IPS-NIHi7 (cell line): ENCODE measurements at regions not wholly inside any gene's neighbourhood (a gene's known extent, or its start where the extent isn't known, plus 50 kb on each side); places are given as distances from the start of the nearest gene placed in this dataset.

Experiments used
- DNase-seq: peaks from one replicate; pipeline ENCODE4 v3.0.0; 2012; ENCODE audit warnings: mixed read lengths; ENCODE audit errors: extremely low spot score

DNA sequence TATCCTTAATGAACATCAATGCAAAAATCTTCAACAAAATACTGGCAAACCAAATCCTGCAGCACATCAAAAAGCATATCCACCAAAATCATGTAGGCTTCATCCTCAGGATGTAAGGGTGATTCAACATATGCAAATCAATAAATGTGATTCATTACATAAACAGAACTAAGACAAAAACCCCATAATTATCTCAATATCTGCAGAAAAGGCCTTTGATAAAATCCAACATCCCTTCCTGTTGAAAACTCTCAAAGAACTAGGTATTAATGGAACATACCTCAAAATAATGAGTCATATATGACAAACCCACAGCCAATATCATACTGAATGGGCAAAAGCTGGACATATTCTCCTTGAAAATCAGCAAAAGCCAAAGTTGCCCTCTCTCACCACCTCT lies 54.6 kb upstream of the DEPDC1 start:
- DNase-seq, result no peak

DNA sequence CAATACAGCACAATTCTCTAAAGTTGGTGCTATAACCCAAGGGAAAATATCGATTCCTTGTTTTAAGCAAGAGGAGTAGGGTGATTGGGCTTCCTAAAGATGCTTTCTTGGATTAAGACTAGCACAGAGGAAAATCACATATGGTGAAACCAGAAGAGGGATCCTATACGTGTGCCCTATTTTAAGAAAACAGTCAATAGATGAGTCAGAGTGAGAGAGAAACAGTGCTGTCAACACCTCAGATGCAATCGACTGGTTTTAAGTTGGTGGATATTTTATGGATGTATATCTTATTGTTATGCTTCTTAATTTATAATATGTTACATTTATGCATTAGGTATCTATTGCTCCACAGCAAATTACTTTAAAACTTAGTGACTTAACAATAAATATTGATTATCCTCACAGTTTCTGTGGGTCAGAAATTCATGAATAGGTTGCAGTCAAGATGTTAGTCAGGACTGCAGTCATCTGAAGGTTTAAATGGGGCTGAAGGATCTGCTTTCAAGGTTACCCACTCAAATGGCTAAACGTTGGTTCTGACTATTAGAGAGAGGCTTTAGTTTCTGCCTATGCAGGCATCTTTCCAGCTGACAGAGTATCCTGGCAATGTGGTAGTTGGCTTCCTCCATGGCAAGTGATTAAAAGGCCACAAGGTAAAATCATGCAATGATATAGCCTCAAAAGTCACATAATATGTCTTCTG lies 61.6 kb upstream of the DEPDC1 start:
- DNase-seq, result no peak

DNA sequence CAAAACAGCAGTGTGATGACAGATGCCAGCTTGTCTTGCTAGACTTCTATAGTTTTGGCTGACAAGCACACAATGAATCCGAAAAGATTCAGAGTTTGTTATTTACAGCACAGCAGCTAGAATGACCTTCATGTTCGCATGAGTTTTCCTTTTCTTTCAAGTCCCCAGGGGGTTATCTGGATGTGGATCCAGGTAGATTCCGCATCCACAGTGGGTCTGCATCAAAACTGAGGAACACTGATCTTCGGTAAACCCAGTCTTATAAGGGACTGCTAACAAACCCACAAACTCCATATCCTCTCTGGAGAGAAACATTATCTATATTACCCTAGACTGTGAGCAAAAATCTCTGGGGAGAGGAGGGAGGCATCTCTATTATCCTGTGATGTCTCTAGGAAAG lies 69.0 kb upstream of the DEPDC1 start:
- DNase-seq, result no peak

DNA sequence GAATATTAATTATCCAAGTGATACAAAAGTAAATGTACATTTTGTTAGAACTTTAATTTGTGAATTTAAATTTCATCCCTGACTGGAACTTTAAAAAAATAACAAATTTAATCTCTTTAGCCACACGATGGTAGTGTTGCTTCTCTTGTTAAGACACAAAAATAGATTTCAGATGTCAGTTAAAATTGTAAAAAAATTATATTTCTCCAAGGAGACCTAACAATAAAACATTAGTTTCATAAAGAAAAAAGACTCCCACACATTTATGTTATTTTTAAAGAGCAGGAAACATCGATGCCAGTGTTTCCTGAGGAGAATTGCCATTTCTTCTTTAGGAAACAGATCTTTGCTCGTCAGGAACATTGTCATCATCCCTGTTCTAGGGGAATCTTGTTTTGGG lies 74.0 kb upstream of the DEPDC1 start:
- DNase-seq, result no peak

DNA sequence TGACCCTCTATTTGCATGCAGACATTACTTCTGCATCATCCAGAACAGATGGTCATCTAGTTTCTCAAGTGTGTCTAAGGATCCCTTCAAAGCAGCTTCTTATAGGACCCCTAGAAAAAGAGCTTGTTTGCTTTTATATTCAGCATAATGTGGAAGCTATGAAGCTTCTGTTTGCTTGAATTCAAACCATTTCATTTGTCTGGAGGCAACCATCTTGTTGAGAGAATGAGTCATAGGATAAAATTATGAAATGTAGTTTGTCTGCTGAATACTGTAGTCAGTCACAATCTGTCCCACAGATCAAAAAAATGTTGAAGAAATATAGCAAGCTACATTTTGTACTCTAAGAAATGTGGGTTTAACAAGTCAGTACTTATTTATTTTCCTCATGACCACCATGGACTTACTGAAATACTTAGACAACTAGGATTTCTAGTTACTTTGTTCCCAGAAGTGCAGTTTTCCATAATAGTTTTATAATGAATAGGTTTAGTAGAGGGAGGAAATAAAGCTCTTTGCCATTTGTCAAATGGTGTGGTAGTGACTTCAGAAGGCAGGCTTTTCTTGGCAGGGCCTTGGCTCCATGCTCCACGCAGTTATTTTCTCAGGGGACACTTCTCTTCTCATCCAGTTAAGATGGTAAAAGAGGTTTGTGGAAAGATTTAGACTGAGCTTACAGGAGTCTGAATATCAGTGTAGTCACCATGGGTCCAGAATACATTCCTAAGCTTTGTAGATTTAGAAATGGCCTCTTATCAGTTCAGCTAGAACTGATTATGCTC lies 74.8 kb upstream of the DEPDC1 start:
- DNase-seq, result no peak

DNA sequence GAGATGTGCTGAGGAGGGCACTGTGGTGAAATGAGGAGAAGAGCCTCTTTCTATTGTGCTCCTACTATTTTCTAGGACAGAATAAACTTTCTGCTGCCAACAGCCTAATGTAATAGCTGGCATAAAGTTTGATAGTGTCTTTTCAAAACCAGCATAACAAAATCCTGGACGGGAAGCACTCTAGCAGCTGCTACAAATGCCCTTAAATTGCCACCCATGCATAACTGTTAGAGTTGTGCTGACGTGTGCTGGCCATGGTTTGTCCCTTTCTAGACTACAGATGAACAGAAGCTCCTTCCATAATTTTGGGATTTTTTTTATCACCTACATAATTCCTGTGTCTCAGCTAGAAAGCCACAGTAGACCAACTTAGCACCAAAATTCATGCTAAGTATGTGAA lies 88.5 kb upstream of the DEPDC1 start:
- DNase-seq, result no peak

DNA sequence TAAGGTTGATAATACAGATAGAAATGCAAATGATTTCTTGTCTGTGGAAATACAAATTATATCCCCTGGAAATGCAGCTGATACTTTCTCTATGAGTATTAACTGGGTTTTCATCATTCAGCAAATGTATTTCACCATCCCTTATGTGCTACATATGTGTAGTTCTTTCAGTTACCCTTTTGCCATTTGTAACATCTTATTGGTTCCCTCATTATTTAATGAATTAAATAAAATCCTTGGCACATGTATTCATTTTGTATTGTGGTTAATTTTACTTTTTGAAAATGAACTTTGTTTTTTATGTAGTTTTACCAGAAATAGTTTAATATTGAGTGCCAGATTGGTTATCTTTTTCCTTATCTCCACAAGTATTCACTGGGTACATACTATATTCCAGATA lies 89.9 kb upstream of the DEPDC1 start:
- no peak for DNase-seq

DNA sequence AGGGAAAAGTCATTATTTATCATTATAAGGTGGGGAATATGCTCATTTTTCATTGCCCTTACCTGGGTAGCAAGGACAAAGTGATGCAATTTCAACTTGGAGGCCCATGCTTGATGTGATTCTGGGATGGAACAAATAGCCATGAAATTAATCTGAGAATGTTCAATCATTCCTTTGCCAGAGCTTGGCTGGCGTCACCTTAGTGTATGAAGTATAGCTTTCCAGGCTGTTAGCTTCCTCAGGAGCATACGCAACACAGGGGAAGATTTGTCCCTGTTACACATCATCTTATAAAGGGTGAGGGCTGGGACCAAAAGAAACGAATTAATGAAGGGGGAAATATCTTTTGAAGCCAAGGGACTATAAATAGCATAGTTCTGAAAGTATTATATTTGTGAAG lies 91.4 kb upstream of the DEPDC1 start:
- DNase-seq, result no peak

DNA sequence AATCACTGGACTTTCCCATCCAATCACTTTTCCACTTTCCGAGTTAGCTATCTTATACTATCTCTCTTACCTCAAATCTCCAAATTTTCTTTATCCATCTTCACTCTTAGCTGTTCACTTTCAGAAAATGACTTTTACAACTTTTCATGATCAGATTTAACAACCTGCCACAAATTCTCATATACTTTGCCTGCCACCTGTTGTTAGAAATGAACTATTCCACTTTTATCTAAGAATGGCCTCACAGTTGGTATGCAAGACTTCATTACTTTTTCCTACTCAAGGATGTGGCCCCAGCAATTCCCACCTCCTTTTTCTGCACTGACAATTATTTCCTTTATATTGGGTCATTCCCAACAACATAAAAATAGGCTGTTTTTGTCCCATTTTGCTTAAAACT lies 93.6 kb upstream of the DEPDC1 start:
- DNase-seq, result no peak

DNA sequence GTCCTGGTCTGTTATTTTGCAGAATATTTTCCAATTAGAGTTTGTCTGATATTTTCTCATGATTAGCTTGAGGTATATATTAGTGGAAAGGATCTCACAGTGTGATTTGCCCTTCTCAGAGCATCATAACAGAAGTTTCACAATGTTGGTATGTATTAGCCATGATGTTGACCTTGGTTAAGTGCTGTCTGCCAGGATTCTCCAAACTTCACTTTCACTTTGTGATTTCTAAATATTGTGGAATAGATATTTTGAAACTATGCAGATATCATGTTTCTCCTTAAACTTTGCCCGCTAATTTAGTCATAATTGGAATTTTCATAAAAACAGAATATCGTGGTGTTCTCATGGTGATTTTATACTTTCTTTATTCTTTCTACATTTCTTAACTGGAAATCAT lies 98.0 kb upstream of the DEPDC1 start:
- DNase-seq, result no peak

DNA sequence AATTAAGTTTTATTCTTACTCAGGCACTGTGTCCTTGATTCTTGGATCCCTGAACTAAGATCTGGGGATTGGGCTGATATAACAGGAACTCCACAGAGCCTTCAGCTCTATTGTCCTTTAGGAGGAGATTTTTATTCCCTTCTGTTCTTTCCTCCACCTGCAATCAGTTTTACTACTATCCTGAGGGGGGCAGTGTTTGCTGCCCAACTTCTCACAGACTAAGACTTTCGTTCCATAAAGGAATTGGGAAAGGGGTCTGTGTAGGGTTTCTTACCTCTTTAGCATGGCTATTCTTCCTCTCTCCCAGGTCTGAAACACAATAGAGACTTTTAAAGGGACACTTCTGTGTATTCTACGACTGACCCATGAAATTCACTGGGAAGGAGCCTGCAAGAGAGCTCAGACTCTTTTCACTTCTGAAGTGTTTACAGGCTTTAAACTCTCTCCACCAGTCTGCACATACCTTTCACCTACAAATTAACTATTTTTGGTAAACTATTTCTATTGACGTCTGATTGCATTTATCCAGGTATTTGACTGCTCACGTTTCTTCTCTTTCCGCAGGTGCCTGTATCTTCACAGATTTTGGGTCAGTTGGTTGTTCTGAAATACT lies 103.3 kb upstream of the DEPDC1 start:
- peak; percentile 63 for DNase-seq

DNA sequence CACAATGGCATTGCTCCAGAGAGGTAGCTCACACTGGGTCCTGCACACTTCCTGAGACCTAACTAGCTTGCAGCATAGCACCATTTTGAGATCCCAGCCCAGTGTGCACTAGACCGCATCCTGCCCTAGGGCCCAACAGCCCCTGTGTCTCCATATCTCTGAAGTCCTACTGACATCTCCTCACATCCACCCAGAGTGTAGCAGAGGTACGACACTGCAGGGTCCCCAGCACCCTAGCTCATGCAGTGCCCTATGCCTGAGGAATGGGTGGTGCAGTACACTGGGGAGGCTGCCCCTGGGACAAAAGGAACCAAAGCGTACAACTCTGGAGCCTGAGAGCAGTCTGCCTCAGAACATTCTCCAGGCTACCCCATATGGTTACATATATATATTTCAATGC lies 111.4 kb upstream of the DEPDC1 start:
- no peak for DNase-seq

DNA sequence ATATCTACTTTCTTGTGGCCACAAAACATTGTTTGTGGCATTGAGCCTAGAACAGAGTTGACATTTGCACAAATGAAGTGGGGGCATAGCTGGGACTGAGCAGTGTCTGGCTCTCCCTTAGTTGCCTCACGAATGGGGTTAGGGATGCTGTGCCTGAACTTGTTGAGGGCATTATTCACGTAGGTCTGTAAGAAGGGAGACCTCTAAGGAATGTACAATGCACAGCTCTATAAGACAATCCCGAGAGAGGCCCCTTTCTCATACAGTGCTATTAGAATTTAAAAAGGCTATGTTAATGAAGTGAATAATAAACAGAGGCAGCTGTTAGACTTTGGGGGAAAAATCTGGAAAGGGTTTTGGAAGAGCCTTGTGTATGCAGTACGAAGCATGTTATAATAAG lies 118.4 kb upstream of the DEPDC1 start:
- no peak for DNase-seq

DNA sequence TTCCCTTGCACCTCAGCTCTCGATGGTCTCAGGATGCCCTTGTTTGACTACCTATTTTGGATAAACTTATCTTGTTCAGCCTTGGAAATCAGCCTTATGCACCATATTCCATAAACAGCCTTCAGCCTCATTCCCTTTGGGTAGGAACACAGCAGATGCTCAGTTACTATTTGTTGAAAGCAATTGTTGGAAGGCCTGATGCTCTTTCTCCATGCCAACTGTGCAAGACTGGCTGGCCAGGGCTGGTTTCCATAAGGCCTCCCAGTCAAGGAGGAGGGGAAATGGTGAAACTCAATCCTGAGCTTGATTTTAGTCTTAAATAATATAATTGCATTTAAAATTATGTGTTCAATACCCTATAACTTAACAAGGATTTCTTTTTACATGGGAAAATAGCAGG lies 121.1 kb upstream of the DEPDC1 start:
- DNase-seq, result no peak

DNA sequence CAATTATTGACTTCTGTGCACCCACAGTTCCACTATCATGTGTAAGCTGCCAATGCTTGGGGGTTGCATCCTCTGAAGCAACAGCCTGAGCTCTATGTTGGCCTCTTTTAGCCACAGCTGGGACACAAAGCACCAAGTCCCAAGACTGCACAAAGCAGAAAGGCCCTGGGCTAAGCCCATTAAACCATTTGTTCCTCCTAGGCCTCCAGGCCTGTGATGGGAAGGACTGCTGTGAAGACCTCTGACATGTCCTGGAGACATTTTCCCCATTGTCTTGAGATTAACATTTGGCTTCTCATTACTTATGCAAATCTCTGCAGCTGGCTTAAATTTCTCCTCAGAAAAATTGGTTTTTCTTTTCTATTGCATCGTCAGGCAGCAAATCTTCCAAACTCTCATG lies 123.7 kb upstream of the DEPDC1 start:
- no peak for DNase-seq

DNA sequence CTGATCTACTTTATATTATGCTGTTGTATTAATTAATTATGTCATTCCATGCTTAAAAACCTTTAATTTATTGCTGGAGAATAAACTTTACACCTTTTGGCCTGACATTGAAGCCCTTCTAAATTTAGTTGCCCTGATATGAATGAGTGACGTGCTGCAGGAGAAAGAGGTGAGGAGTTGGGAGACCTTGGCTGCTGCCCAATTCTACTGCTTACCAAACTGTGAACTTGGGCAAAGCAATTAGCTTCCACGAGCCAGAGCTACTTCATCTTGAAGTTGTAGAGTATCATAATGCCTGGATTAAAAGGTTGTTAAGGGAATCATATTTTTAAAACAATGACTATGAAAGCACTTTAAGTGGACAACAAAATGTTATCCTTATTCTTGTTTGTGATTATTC lies 126.8 kb upstream of the DEPDC1 start:
- DNase-seq, result no peak

DNA sequence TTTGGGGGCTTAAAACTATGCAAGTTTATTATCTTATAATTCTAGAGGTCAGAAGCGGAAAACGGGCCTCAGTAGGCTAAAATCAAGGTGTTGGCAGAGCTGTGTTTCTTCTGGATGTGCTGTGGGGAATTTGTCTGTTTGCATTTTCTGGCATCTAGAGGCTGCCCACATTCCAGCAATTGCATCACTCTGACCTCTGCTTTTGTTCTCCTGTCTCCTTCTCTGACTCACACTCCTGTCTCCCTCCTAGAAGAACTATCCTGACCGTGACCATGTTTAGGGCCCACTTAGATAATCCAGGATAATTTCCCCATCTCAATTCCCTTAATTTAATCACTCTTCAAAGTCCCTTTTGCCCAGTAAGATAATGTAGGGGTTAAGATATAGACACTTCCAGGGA lies 127.4 kb upstream of the DEPDC1 start:
- DNase-seq, result peak; percentile 20

DNA sequence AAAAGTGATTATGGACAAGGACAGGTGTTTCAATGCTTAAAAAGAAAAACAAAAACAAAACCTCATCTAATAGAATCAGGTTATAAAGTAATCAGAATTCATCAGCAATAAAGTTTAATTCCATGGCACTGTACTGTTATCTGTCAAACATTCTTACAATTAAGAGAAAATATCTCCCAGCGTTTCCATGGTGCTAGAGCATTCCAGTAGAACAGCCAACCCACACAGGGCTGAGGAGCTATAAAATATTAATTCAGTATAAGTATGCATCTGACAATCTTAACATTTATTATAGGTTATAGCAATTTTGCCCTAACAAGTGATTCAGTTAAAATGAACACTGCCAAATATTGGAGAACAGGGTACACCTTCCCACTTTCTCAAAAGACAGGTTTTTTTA lies 128.7 kb upstream of the DEPDC1 start:
- no peak for DNase-seq

DNA sequence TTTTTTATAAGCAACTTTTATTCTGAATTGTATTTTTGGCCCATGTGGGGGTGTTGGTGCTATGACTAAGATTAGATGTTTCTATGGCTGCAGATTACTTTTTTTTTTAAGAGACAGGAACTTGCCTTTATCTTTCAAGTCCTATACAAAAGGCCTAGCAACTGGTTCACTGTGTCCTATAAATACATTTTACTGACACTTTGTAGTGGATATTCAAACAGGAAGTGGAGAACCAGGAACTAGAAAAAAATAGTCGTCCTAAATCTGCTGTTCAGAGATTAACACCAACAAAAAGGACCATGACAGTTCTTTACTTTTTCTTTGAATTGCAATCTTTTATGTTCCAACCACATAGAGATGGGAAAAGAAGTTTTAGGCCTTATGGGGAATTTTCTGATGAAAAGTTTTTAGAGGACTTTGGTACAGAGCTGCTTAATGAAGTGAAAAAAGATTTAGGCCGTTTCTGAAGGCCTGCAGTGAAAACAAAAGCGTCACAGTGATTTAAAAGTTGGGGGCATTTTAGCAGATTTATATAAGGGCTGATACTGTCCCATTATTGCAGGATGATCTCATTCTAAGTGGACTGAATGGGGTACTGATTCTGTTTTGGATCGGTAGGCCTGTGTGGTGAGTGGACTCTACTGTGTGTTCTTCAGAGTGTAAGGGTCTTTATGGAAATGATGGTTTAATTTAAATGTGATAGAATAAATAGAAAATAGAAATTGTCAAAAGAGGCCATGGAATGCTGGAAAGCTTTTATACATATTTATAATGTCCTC lies 136.4 kb upstream of the DEPDC1 start:
- no peak for DNase-seq

DNA sequence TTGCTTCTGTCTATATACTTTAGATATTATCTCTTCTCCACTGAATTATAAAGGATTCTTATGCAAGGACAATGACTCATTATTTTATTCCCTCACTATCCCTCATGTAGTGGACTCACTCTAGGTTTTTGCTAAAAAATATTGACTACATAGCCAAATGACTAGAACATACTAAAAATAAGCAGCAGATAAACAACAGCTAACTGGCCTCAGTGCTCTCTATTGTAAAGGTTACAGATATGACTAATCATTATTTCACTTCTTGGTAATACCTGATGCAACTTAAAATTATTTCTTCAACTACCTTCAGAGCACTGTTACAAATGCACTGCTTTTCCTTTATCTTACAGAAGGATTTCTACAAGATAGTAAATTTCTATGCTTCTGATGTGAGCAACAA lies 147.6 kb upstream of the DEPDC1 start:
- no peak for DNase-seq

DNA sequence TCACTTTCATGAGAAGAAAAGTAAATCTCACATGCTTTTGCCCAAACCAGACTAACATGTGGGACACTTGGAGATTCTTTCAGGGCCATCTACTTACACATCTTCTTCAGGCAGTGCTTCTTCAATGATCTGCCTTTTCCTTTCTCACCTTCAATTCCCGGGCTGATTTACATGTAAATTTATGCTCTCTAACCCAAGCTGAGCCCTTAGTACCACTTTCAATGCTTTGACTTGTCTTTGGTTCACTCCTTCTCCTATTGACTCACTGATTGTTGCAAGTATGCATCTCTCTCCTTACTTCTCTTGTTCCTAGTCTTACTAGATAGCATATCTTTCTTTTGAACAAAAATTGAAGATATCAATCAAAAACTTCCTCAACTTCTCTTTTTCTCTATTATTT lies 154.2 kb upstream of the DEPDC1 start:
- DNase-seq, result no peak

DNA sequence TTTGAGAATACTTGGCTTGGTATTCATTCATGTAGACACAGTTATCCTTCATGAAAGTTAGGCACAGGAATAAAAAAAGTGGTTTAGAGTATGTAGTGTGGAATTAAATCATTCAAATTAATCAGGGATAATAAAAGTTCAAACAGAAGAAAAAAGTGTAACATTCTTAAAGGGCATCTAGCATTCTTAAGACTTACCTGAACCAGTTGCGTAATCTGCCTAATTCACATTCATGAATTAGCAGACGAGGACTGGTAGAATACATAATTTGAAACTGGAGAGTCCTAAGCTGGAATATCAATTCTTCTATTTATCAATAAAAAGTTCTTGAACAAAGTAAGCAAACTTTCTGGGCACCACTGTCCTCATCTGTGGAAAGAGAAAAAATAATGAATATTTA lies 157.0 kb upstream of the DEPDC1 start:
- DNase-seq, result no peak
